Mammary epithelial cell (primary cell): ENCODE measurements at regions not wholly inside any gene's neighbourhood (a gene's known extent, or its start where the extent isn't known, plus 50 kb on each side); places are given as distances from the start of the nearest gene placed in this dataset.

Experiments
- EZH2 ChIP-seq: IDR thresholded peaks from 2 replicates; pipeline ENCODE4 v1.6.1; 2012; ENCODE audit warnings: low read length, inconsistent platforms, borderline replicate concordance
- TF ChIP-seq, protein P1 (sequence below), 2 donors: IDR thresholded peaks in 1 of 2; conservative IDR thresholded peaks in 1 of 2; 2 replicates each; pipeline ENCODE4 v1.5.1; 2011 to 2012; ENCODE audit warnings: inconsistent platforms in 2 of 2, low read length in 2 of 2, mild to moderate bottlenecking in 2 of 2, control low read depth in 1 of 2, low read depth in 1 of 2; ENCODE audit not compliant: insufficient read depth in 1 of 2; ENCODE audit errors: extremely low read depth in 1 of 2

DNA sequence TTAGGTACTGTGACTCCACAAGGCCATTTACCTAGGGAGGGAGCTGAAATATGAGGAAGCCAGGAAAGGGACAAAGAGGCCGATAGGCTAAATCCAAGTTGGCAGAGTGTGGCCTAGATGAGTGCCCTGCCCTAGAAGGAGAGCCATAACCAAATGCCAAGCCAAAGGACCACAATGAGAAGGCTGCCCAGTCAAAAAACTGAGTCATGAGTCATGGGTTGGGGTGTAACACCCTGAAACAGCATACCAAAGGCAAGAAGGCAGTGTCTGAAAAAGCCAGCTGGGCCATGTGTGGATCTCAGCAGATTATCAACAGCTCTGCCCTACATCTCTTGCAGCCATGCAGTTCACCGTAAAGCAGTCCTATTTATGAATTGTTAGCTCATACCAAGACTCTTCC lies 171.7 kb downstream of the PHLDA1 start:
- TF ChIP-seq, protein P1, sequence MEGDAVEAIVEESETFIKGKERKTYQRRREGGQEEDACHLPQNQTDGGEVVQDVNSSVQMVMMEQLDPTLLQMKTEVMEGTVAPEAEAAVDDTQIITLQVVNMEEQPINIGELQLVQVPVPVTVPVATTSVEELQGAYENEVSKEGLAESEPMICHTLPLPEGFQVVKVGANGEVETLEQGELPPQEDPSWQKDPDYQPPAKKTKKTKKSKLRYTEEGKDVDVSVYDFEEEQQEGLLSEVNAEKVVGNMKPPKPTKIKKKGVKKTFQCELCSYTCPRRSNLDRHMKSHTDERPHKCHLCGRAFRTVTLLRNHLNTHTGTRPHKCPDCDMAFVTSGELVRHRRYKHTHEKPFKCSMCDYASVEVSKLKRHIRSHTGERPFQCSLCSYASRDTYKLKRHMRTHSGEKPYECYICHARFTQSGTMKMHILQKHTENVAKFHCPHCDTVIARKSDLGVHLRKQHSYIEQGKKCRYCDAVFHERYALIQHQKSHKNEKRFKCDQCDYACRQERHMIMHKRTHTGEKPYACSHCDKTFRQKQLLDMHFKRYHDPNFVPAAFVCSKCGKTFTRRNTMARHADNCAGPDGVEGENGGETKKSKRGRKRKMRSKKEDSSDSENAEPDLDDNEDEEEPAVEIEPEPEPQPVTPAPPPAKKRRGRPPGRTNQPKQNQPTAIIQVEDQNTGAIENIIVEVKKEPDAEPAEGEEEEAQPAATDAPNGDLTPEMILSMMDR (conservative IDR thresholded peaks at IDR 0.05 in 1 of 2, IDR thresholded peaks at IDR 0.05 in 1 of 2; ENCODE audit: extremely low read depth in 1 of 2, insufficient read depth in 1 of 2, low read depth in 1 of 2, low read length in 2 of 2), result no peak
- no peak for TF ChIP-seq EZH2
